Thyroid gland (tissue), 4 donors: ENCODE measurements at regions not wholly inside any gene's neighbourhood (a gene's known extent, or its start where the extent isn't known, plus 50 kb on each side); places are given as distances from the start of the nearest gene placed in this dataset.

ENCODE experiments used
- POLR2A ChIP-seq, 2 donors: fragments of 450-650 bp; IDR thresholded peaks; one replicate each; pipeline ENCODE4 v1.6.1; 2017; ENCODE audit warnings: antibody characterized with exemption in 2 of 2, mild to moderate bottlenecking in 2 of 2, moderate library complexity in 1 of 2
- TF ChIP-seq, protein P1 (sequence below), 6 experiments: fragments of 200-600 bp in 3 of 6; fragments of 450-650 bp in 3 of 6; sonication (generic) in 3 of 6; IDR thresholded peaks; one replicate each; pipeline ENCODE4 v1.5.1; 2016 to 2019; ENCODE audit warnings: antibody characterized with exemption in 6 of 6, mild to moderate bottlenecking in 2 of 6, inconsistent platforms in 1 of 6, moderate library complexity in 1 of 6

DNA sequence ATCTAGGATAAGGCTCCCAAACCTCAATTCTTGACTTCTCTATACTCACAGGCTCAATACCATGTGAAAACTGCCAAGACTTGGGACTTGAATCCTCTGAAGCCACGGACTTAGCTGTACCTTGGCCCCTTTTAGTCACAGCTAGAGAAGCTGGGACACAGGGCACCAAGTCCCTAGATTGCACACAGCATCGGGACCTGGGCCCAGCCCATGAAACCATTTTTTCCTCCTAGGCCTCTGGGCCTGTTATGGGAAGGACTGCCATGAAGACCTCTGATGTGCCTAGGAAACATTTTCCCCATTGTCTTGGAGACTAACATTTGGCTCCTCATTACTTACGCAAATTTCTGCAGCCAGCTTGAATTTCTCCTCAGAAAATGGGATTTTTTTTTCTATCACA lies 1011.8 kb upstream of the DDX18 start:
- no peak for TF ChIP-seq POLR2A (IDR thresholded peaks at IDR 0.05)
- TF ChIP-seq, protein P1, sequence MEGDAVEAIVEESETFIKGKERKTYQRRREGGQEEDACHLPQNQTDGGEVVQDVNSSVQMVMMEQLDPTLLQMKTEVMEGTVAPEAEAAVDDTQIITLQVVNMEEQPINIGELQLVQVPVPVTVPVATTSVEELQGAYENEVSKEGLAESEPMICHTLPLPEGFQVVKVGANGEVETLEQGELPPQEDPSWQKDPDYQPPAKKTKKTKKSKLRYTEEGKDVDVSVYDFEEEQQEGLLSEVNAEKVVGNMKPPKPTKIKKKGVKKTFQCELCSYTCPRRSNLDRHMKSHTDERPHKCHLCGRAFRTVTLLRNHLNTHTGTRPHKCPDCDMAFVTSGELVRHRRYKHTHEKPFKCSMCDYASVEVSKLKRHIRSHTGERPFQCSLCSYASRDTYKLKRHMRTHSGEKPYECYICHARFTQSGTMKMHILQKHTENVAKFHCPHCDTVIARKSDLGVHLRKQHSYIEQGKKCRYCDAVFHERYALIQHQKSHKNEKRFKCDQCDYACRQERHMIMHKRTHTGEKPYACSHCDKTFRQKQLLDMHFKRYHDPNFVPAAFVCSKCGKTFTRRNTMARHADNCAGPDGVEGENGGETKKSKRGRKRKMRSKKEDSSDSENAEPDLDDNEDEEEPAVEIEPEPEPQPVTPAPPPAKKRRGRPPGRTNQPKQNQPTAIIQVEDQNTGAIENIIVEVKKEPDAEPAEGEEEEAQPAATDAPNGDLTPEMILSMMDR (IDR thresholded peaks at IDR 0.05): no peak
